GM23338 (cell line): ENCODE measurements at regions not wholly inside any gene's neighbourhood (a gene's known extent, or its start where the extent isn't known, plus 50 kb on each side); places are given as distances from the start of the nearest gene placed in this dataset.

Experiments
- ATAC-seq: fragments of 200-7000 bp; cut with Tn5 transposase; 3 replicates; pipeline ENCODE4 v1.9.1; 2020
- DNase-seq: peaks from one replicate; pipeline ENCODE4 v3.0.0-alpha.2; 2015; ENCODE audit warnings: low spot score
- H2AFZ ChIP-seq: fragments of 200-600 bp; sonication (generic); 2 replicates; pipeline ENCODE4 v1.8.0; 2016; ENCODE audit warnings: antibody characterized with exemption, mild to moderate bottlenecking, moderate library complexity
- H3F3A ChIP-seq: fragments of 200-600 bp; sonication (generic); replicated peaks from 2 replicates; pipeline ENCODE4 v1.8.0; 2017; ENCODE audit warnings: antibody characterized with exemption, mixed run types, low read depth
- H3K27ac ChIP-seq: fragments of 200-600 bp; sonication (generic); 2 replicates; pipeline ENCODE4 v1.6.1; 2016; ENCODE audit warnings: low read depth
- H3K27me3 ChIP-seq: fragments of 200-600 bp; sonication (generic); 2 replicates; pipeline ENCODE4 v1.8.0; 2016; ENCODE audit warnings: mild to moderate bottlenecking, mixed run types, moderate library complexity; ENCODE audit not compliant: insufficient read depth
- H3K36me3 ChIP-seq: fragments of 200-600 bp; sonication (generic); 2 replicates; pipeline ENCODE4 v1.8.0; 2016; ENCODE audit warnings: mild to moderate bottlenecking; ENCODE audit not compliant: insufficient read depth
- H3K4me1 ChIP-seq: fragments of 200-600 bp; sonication (generic); 2 replicates; pipeline ENCODE4 v1.8.0; 2016; ENCODE audit warnings: mild to moderate bottlenecking, moderate library complexity; ENCODE audit not compliant: insufficient read depth
- H3K4me2 ChIP-seq: fragments of 200-600 bp; sonication (generic); 2 replicates; pipeline ENCODE4 v1.7.1; 2017; ENCODE audit warnings: mixed run types
- H3K4me3 ChIP-seq: fragments of 200-600 bp; sonication (generic); 2 replicates; pipeline ENCODE4 v1.6.1; 2016; ENCODE audit warnings: mixed run types
- H3K79me2 ChIP-seq: fragments of 200-600 bp; sonication (generic); replicated peaks from 2 replicates; pipeline ENCODE4 v1.8.0; 2017; ENCODE audit warnings: mild to moderate bottlenecking; ENCODE audit not compliant: insufficient read depth
- H3K9me2 ChIP-seq: fragments of 200-600 bp; sonication (generic); 2 replicates; pipeline ENCODE4 v1.8.0; 2017; ENCODE audit not compliant: insufficient read depth
- H4K20me1 ChIP-seq: fragments of 200-600 bp; sonication (generic); replicated peaks from 2 replicates; pipeline ENCODE4 v1.8.0; 2017; ENCODE audit warnings: mild to moderate bottlenecking; ENCODE audit not compliant: insufficient read depth
- H3K27ac Mint-ChIP-seq: 2 replicates; pipeline ENCODE4 v1.8.0; 2020; ENCODE audit warnings: inconsistent platforms, mild to moderate bottlenecking, moderate library complexity, mixed read lengths
- H3K27me3 Mint-ChIP-seq: 3 replicates; pipeline ENCODE4 v1.8.0; 2022; ENCODE audit warnings: low read depth, mild to moderate bottlenecking, moderate library complexity, mixed read lengths, inconsistent platforms; ENCODE audit not compliant: insufficient read depth, poor library complexity
- H3K36me3 Mint-ChIP-seq: 3 replicates; pipeline ENCODE4 v1.8.0; 2021; ENCODE audit warnings: low read depth, mild to moderate bottlenecking, inconsistent platforms, moderate library complexity, mixed read lengths
- H3K4me1 Mint-ChIP-seq: 3 replicates; pipeline ENCODE4 v1.8.0; 2020; ENCODE audit warnings: mild to moderate bottlenecking, inconsistent platforms, mixed read lengths
- H3K4me3 Mint-ChIP-seq: 3 replicates; pipeline ENCODE4 v1.8.0; 2021; ENCODE audit warnings: moderate library complexity, mild to moderate bottlenecking, inconsistent platforms, mixed read lengths
- H3K9me3 Mint-ChIP-seq: 3 replicates; pipeline ENCODE4 v1.8.0; 2020; ENCODE audit warnings: moderate library complexity, mild to moderate bottlenecking, inconsistent platforms, mixed read lengths
- EZH2phosphoT487 ChIP-seq: fragments of 200-600 bp; sonication (generic); IDR thresholded peaks from one replicate; pipeline ENCODE4 v1.8.1; 2018; ENCODE audit warnings: antibody characterized with exemption; ENCODE audit not compliant: unreplicated experiment
- ZNF114 ChIP-seq: fragments of 250-450 bp; sonication (Bioruptor Pico); IDR thresholded peaks from 2 replicates; pipeline ENCODE4 v1.5.0; 2020; ENCODE audit warnings: mild to moderate bottlenecking, moderate library complexity
- TF ChIP-seq, protein P1 (sequence below), 2 experiments: fragments of 200-600 bp in 1 of 2; sonication (generic) in 1 of 2; conservative IDR thresholded peaks; 2 replicates each; pipeline versions ENCODE4 v1.5.1 to v1.6.1; 2016 to 2017; ENCODE audit warnings: antibody characterized with exemption in 2 of 2, low read depth in 2 of 2, mild to moderate bottlenecking in 2 of 2, moderate library complexity in 1 of 2
- TF ChIP-seq, protein P2 (sequence below): fragments of 250-450 bp; sonication (Bioruptor Pico); IDR thresholded peaks from 2 replicates; pipeline ENCODE4 v1.5.0; 2020; ENCODE audit warnings: mild to moderate bottlenecking, moderate library complexity

DNA sequence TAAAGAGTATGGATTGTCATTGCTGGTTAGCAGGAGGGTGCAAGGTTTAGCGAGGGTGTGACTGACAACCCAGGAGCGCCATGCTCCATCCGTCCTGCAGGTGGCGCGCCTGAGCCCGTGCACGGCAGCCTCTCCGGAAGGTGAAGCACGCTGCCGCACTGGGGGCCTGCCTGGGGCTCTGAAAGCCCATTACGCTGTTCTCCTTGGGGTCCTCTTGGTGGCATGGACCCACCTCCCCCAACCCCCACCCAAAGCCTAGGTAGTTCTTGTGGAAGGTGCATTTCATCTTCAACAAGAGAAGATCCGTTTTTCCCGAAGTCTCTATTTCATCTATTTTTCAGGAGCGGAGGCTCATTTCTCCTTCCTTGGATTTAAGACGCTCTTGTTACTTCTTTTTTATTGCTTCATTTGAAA is 197.4 kb upstream of the KCNG1 start:
- TF ChIP-seq, protein P1, sequence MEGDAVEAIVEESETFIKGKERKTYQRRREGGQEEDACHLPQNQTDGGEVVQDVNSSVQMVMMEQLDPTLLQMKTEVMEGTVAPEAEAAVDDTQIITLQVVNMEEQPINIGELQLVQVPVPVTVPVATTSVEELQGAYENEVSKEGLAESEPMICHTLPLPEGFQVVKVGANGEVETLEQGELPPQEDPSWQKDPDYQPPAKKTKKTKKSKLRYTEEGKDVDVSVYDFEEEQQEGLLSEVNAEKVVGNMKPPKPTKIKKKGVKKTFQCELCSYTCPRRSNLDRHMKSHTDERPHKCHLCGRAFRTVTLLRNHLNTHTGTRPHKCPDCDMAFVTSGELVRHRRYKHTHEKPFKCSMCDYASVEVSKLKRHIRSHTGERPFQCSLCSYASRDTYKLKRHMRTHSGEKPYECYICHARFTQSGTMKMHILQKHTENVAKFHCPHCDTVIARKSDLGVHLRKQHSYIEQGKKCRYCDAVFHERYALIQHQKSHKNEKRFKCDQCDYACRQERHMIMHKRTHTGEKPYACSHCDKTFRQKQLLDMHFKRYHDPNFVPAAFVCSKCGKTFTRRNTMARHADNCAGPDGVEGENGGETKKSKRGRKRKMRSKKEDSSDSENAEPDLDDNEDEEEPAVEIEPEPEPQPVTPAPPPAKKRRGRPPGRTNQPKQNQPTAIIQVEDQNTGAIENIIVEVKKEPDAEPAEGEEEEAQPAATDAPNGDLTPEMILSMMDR (conservative IDR thresholded peaks at IDR 0.05; ENCODE audit: low read depth in 2 of 2): peak; percentile 85 to 93
- TF ChIP-seq, protein P2, sequence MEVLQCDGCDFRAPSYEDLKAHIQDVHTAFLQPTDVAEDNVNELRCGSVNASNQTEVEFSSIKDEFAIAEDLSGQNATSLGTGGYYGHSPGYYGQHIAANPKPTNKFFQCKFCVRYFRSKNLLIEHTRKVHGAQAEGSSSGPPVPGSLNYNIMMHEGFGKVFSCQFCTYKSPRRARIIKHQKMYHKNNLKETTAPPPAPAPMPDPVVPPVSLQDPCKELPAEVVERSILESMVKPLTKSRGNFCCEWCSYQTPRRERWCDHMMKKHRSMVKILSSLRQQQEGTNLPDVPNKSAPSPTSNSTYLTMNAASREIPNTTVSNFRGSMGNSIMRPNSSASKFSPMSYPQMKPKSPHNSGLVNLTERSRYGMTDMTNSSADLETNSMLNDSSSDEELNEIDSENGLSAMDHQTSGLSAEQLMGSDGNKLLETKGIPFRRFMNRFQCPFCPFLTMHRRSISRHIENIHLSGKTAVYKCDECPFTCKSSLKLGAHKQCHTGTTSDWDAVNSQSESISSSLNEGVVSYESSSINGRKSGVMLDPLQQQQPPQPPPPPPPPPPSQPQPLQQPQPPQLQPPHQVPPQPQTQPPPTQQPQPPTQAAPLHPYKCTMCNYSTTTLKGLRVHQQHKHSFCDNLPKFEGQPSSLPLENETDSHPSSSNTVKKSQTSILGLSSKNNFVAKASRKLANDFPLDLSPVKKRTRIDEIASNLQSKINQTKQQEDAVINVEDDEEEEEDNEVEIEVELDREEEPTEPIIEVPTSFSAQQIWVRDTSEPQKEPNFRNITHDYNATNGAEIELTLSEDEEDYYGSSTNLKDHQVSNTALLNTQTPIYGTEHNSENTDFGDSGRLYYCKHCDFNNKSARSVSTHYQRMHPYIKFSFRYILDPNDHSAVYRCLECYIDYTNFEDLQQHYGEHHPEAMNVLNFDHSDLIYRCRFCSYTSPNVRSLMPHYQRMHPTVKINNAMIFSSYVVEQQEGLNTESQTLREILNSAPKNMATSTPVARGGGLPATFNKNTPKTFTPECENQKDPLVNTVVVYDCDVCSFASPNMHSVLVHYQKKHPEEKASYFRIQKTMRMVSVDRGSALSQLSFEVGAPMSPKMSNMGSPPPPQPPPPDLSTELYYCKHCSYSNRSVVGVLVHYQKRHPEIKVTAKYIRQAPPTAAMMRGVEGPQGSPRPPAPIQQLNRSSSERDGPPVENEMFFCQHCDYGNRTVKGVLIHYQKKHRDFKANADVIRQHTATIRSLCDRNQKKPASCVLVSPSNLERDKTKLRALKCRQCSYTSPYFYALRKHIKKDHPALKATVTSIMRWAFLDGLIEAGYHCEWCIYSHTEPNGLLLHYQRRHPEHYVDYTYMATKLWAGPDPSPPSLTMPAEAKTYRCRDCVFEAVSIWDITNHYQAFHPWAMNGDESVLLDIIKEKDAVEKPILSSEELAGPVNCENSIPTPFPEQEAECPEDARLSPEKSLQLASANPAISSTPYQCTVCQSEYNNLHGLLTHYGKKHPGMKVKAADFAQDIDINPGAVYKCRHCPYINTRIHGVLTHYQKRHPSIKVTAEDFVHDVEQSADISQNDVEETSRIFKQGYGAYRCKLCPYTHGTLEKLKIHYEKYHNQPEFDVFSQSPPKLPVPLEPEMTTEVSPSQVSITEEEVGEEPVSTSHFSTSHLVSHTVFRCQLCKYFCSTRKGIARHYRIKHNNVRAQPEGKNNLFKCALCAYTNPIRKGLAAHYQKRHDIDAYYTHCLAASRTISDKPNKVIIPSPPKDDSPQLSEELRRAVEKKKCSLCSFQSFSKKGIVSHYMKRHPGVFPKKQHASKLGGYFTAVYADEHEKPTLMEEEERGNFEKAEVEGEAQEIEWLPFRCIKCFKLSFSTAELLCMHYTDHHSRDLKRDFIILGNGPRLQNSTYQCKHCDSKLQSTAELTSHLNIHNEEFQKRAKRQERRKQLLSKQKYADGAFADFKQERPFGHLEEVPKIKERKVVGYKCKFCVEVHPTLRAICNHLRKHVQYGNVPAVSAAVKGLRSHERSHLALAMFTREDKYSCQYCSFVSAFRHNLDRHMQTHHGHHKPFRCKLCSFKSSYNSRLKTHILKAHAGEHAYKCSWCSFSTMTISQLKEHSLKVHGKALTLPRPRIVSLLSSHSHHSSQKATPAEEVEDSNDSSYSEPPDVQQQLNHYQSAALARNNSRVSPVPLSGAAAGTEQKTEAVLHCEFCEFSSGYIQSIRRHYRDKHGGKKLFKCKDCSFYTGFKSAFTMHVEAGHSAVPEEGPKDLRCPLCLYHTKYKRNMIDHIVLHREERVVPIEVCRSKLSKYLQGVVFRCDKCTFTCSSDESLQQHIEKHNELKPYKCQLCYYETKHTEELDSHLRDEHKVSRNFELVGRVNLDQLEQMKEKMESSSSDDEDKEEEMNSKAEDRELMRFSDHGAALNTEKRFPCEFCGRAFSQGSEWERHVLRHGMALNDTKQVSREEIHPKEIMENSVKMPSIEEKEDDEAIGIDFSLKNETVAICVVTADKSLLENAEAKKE (CRISPR knock-in tag): no peak
- TF ChIP-seq EZH2phosphoT487 (no peak), ZNF114 (CRISPR knock-in tag) (no peak)
- peak overlapping the region; percentile 27; the same call in 1 of the 2 replicates for H3K4me2 ChIP-seq
- H3K4me1 ChIP-seq: peaks cover 32% of the 10 kb centered on the region
- Mint-ChIP-seq H3K36me3 (peaks cover 16% of the 10 kb centered on the region), H3K27me3 (peaks cover 11% of the 10 kb centered on the region), H3K4me3 (no peak overlapping the region; the same call in 2 of the 3 replicates), H3K4me1 (peaks cover 33% of the 10 kb centered on the region), H3K27ac (no peak overlapping the region), H3K9me3 (peaks cover 40% of the 10 kb centered on the region)
- H2AFZ ChIP-seq: 0 out of 2 replicates have a peak overlapping the region, but pooled peaks have one; percentile 77
- peaks cover 7% of the 10 kb centered on the region for H3K27me3 ChIP-seq
- no peak overlapping the region for H3K4me3 ChIP-seq
- DNase-seq (peak; percentile 74), ATAC-seq (peak; percentile 87)
- no peaks in the 10 kb centered on the region for H3K36me3 ChIP-seq
- no peaks in the 10 kb centered on the region for H3F3A ChIP-seq
- H3K27ac ChIP-seq: no peak overlapping the region
- H4K20me1 ChIP-seq: no peaks in the 10 kb centered on the region
- H3K79me2 ChIP-seq: no peaks in the 10 kb centered on the region
- H3K9me2 ChIP-seq: peaks cover 6% of the 10 kb centered on the region; the same call in 1 of the 2 replicates
